HEK293T (cell line): ENCODE measurements at regions not wholly inside any gene's neighbourhood (a gene's known extent, or its start where the extent isn't known, plus 50 kb on each side); places are given as distances from the start of the nearest gene placed in this dataset.

Experiments used
- CTCF ChIA-PET: fragments of 350-600 bp; formaldehyde crosslinking; extraction: SDS; loops from one replicate; lab custom pipeline; 2021; ENCODE audit warnings: antibody characterized with exemption, inconsistent platforms; lab: Yijun Ruan, JAX
- POLR2A ChIA-PET: fragments of 350-600 bp; formaldehyde crosslinking; extraction: SDS; loops from one replicate; lab custom pipeline; 2020; ENCODE audit warnings: antibody characterized with exemption, inconsistent platforms; lab: Yijun Ruan, JAX
- DNase-seq: peaks from one replicate; pipeline ENCODE4 v3.0.0; 2012; ENCODE audit warnings: mixed read lengths; ENCODE audit errors: extremely low spot score
- ARNT ChIP-seq: fragments of 450-650 bp; IDR thresholded peaks from 2 replicates; pipeline ENCODE4 v1.6.1; 2017; ENCODE audit warnings: mild to moderate bottlenecking
- BHLHE40 ChIP-seq: fragments of 450-650 bp; IDR thresholded peaks from 2 replicates; pipeline ENCODE4 v1.6.1; 2016; ENCODE audit warnings: mild to moderate bottlenecking, moderate library complexity, borderline replicate concordance
- CTBP1 ChIP-seq: fragments of 450-650 bp; IDR thresholded peaks from 2 replicates; pipeline ENCODE4 v1.6.1; 2016; ENCODE audit warnings: borderline replicate concordance
- ELF4 ChIP-seq: fragments of 450-650 bp; IDR thresholded peaks from 2 replicates; pipeline ENCODE4 v1.6.1; 2017; ENCODE audit warnings: antibody characterized with exemption
- FOXA1 ChIP-seq: fragments of 450-650 bp; IDR thresholded peaks from 2 replicates; pipeline ENCODE4 v1.6.1; 2016; ENCODE audit warnings: mild to moderate bottlenecking
- FOXK2 ChIP-seq: fragments of 450-650 bp; IDR thresholded peaks from 2 replicates; pipeline ENCODE4 v1.6.1; 2016; ENCODE audit warnings: mild to moderate bottlenecking
- FOXM1 ChIP-seq: fragments of 450-650 bp; IDR thresholded peaks from 2 replicates; pipeline ENCODE4 v1.6.1; 2017; ENCODE audit warnings: mild to moderate bottlenecking, borderline replicate concordance
- HDGF ChIP-seq: fragments of 450-650 bp; IDR thresholded peaks from 2 replicates; pipeline ENCODE4 v1.6.1; 2017; ENCODE audit warnings: antibody characterized with exemption, borderline replicate concordance
- L3MBTL2 ChIP-seq: fragments of 450-650 bp; conservative IDR thresholded peaks from 2 replicates; pipeline ENCODE4 v1.6.1; 2016; ENCODE audit warnings: mild to moderate bottlenecking
- LEF1 ChIP-seq: fragments of 450-650 bp; IDR thresholded peaks from 2 replicates; pipeline ENCODE4 v1.6.1; 2017; ENCODE audit warnings: mild to moderate bottlenecking, borderline replicate concordance
- NFRKB ChIP-seq: fragments of 450-650 bp; IDR thresholded peaks from 2 replicates; pipeline ENCODE4 v1.6.1; 2016; ENCODE audit warnings: mild to moderate bottlenecking, moderate library complexity
- SP1 ChIP-seq: fragments of 450-650 bp; IDR thresholded peaks from 2 replicates; pipeline ENCODE4 v1.6.1; 2017
- SUZ12 ChIP-seq: fragments of 450-650 bp; IDR thresholded peaks from 2 replicates; pipeline ENCODE4 v1.6.1; 2016; ENCODE audit warnings: mild to moderate bottlenecking
- TARDBP ChIP-seq: fragments of 450-650 bp; IDR thresholded peaks from 2 replicates; pipeline ENCODE4 v1.6.1; 2016
- ZNF384 ChIP-seq: fragments of 450-650 bp; IDR thresholded peaks from 2 replicates; pipeline ENCODE4 v1.6.1; 2016
- TF ChIP-seq, protein P1 (sequence below): fragments of 450-650 bp; IDR thresholded peaks from 2 replicates; pipeline ENCODE4 v1.6.1; 2016

DNA sequence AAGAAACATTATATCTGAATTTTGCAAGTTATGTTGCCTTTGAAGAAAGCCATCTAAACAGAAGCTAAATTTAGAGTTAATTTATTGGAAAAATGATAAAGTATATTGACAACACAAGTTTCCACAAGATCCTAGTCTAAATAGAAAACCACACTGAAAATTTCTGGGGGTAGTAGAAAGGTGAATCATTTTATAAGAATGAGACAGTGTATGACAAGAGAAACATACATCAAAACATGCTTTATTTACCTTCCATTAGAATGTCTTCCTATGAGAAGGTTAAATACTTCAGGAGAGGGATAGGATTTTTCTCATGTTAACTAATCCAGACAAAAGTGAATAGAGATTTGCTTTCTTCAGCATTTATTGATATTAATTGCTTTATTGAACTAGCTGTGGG lies 1389.8 kb upstream of the ZEB2 start:
- no peak for DNase-seq
- CTCF ChIA-PET = no interaction called here
- TF ChIP-seq TARDBP (no peak), BHLHE40 (no peak), ZNF384 (no peak), FOXK2 (no peak), ELF4 (no peak), FOXA1 (no peak), NFRKB (no peak), FOXM1 (no peak), ARNT (no peak), HDGF (no peak), L3MBTL2 (no peak), LEF1 (no peak), SP1 (no peak), CTBP1 (no peak), SUZ12 (no peak)
- TF ChIP-seq, protein P1, sequence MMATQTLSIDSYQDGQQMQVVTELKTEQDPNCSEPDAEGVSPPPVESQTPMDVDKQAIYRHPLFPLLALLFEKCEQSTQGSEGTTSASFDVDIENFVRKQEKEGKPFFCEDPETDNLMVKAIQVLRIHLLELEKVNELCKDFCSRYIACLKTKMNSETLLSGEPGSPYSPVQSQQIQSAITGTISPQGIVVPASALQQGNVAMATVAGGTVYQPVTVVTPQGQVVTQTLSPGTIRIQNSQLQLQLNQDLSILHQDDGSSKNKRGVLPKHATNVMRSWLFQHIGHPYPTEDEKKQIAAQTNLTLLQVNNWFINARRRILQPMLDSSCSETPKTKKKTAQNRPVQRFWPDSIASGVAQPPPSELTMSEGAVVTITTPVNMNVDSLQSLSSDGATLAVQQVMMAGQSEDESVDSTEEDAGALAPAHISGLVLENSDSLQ = no peak
- POLR2A ChIA-PET = no interaction called here

DNA sequence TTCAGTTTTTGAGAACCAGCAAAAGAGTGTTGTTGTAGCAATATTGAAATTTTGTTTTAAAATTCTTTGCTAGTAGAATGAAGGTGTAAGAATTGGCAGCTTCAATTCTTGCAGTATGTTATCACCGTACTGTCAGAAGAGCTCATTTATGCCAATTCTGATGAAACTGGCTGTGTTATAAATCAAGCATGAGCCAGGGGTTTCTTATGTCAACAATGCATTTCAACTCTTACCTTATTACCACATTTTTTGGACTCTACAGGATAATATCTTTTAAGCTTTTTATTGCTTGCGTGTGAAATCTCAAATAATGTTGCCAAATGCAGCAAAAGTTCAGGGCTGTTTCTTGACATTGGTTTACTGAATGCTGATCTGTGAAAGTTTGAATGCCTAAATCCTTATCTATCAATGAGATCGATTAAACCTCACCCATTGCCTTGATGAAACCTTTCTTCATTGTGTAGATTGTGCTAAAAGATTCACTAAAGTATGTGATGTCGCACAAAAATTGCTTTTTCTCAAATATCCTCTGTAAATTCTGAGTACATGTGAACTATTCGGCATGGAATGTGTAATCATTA lies 1389.3 kb upstream of the ZEB2 start:
- POLR2A ChIA-PET = no interaction called here
- CTCF ChIA-PET = no interaction called here
- no peak for DNase-seq
- no peak for TF ChIP-seq NFRKB
- TF ChIP-seq ELF4 = no peak
- no peak for TF ChIP-seq FOXM1
- TF ChIP-seq FOXK2 = no peak
- no peak for TF ChIP-seq L3MBTL2
- TF ChIP-seq HDGF = no peak
- TF ChIP-seq, protein P1 = no peak
- TF ChIP-seq CTBP1 = no peak
- no peak for TF ChIP-seq ZNF384
- TF ChIP-seq ARNT = no peak
- no peak for TF ChIP-seq BHLHE40
- no peak for TF ChIP-seq FOXA1
- TF ChIP-seq SP1 = no peak

DNA sequence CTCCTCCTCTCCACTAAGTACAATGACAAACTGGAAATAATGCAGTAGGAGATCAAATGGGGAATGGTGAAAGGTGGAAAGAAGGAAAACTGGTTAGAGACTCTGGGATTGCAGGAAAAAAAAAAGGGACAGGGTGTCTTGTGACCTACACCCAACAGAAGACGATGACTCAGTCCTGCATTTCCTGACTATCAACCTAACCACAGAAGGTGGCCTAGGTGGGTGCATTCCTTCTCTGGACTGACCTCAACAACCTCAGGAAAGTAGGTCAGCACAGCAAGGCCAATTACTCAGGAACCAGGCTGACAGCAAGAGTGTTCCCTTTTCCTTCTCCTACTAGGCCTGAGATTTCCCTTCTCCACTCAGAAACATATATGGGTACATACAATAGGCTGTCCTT lies 1386.4 kb upstream of the ZEB2 start:
- DNase-seq = no peak
- ChIA-PET CTCF (no interaction called here), POLR2A (no interaction called here)
- TF ChIP-seq NFRKB (no peak), LEF1 (no peak), ELF4 (no peak), ARNT (no peak), SUZ12 (no peak), HDGF (no peak), BHLHE40 (no peak), ZNF384 (no peak), TARDBP (no peak), SP1 (no peak), FOXK2 (no peak), FOXA1 (no peak), FOXM1 (no peak), L3MBTL2 (no peak), CTBP1 (no peak)
- TF ChIP-seq, protein P1 = no peak

DNA sequence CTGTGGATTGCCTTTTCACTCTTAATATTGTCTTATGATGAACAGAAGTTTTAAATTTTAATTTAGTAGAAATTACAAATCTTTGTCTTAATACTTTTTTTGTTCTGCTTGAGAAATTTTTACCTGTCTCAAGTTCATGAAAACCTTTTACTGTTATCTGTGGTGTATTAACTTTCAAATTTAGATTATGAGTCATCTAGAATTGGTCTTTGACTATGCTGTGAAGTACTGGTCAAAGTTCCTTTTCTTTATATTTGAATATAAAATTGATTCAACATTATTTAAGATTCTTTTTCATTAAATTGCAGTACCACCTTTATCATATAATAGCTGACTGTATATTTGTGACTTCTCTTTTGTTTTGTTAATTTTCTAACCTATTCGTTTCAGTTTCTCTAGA lies 1385.5 kb upstream of the ZEB2 start:
- no peak for DNase-seq
- ChIA-PET POLR2A (no interaction called here), CTCF (no interaction called here)
- TF ChIP-seq SP1 = no peak
- TF ChIP-seq FOXK2 = no peak
- no peak for TF ChIP-seq ARNT
- no peak for TF ChIP-seq HDGF
- no peak for TF ChIP-seq ELF4
- no peak for TF ChIP-seq FOXM1
- no peak for TF ChIP-seq LEF1
- no peak for TF ChIP-seq FOXA1
- no peak for TF ChIP-seq TARDBP
- no peak for TF ChIP-seq BHLHE40
- no peak for TF ChIP-seq ZNF384
- no peak for TF ChIP-seq L3MBTL2
- no peak for TF ChIP-seq CTBP1

DNA sequence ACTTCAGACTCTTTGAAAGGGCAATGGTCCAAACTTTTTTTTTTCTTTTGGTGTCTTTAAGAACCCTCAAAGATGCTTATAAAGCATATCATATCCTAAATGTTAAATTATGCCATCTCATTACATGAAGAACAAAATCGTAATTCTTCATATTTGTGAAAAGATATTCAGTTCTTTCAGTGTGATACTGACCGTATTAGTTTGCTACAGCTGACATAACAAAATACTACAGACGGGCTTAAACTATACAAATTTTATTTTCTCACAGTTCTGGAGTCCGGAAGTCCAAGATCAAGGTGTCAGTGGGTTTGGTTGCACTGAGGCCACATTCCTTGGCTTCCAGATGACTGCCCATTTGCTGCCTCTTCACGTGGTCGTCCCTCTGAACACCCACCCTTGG lies 1377.2 kb upstream of the ZEB2 start:
- DNase-seq = no peak
- CTCF ChIA-PET = no interaction called here
- POLR2A ChIA-PET = no interaction called here
- TF ChIP-seq HDGF (no peak), ARNT (no peak), FOXK2 (no peak), L3MBTL2 (no peak), LEF1 (no peak), SP1 (no peak), ELF4 (no peak), FOXM1 (no peak), ZNF384 (no peak), SUZ12 (no peak)
- TF ChIP-seq, protein P1 = no peak
